ENCODE measurements at regions not wholly inside any gene's neighbourhood (a gene's known extent, or its start where the extent isn't known, plus 50 kb on each side); places are given as distances from the start of the nearest gene placed in this dataset.
A peak's percentile ranks its signal among the peaks of the same experiment; 100 is the strongest.

- DNase-seq, result no peak
Measured at GRCh38 chr14:49463146-49463545, 123.0 kb downstream of the RPS29 start.

GRCh38 chr14:49461529-49462401 is 124.4 kb downstream of the RPS29 start:
- peak; percentile 72 for DNase-seq

- DNase-seq, result no peak
Measured at GRCh38 chr14:49460662-49461061, 125.5 kb downstream of the RPS29 start.

GRCh38 chr14:49456589-49456988 is 129.6 kb downstream of the RPS29 start:
- DNase-seq, result no peak

- DNase-seq, result no peak
Measured at GRCh38 chr14:49451938-49452337, 134.2 kb downstream of the RPS29 start.

GRCh38 chr14:49449749-49450148 is 136.4 kb downstream of the RPS29 start:
- no peak for DNase-seq

- no peak for DNase-seq
Measured at GRCh38 chr14:49447540-49448107, 138.6 kb downstream of the RPS29 start.

- no peak for DNase-seq
Measured at GRCh38 chr14:49446801-49447200, 139.4 kb downstream of the RPS29 start.

- DNase-seq, result no peak
Measured at GRCh38 chr14:49438256-49438770, 147.9 kb downstream of the RPS29 start.

GRCh38 chr14:49428076-49428475 is 158.1 kb downstream of the RPS29 start:
- DNase-seq, result no peak

- DNase-seq, result no peak
Measured at GRCh38 chr14:49427117-49427516, 159.1 kb downstream of the RPS29 start.

GRCh38 chr14:49425921-49426320 is 160.3 kb downstream of the RPS29 start:
- DNase-seq, result no peak

GRCh38 chr14:49424436-49425331 is 161.5 kb downstream of the RPS29 start:
- no peak for DNase-seq

GRCh38 chr14:49420201-49420600 is 166.0 kb downstream of the RPS29 start:
- DNase-seq, result no peak

GRCh38 chr14:49418789-49419188 is 167.4 kb downstream of the RPS29 start:
- DNase-seq, result no peak

- no peak for DNase-seq
Measured at GRCh38 chr14:49417790-49418189, 168.4 kb downstream of the RPS29 start.

GRCh38 chr14:49408187-49408933 is 177.8 kb downstream of the RPS29 start:
- DNase-seq, result no peak

GRCh38 chr14:49405291-49405690 is 180.9 kb downstream of the RPS29 start:
- DNase-seq, result no peak

- DNase-seq, result no peak
Measured at GRCh38 chr14:49401373-49401772, 184.8 kb downstream of the RPS29 start.

- DNase-seq, result no peak
Measured at GRCh38 chr14:49396801-49397200, 189.4 kb downstream of the RPS29 start.

GRCh38 chr14:49381778-49382177 is 204.4 kb downstream of the RPS29 start:
- no peak for DNase-seq

- no peak for DNase-seq
Measured at GRCh38 chr14:49367696-49368095, 218.5 kb downstream of the RPS29 start.

GRCh38 chr14:49366416-49366815 is 219.8 kb downstream of the RPS29 start:
- DNase-seq, result no peak
